K562 (cell line): ENCODE measurements at regions not wholly inside any gene's neighbourhood (a gene's known extent, or its start where the extent isn't known, plus 50 kb on each side); places are given as distances from the start of the nearest gene placed in this dataset.

ENCODE experiments used
- ATAC-seq: fragments of 200-7000 bp; cut with Tn5 transposase; 3 replicates; pipeline ENCODE4 v1.9.1; 2020; ENCODE audit warnings: moderate library complexity
- BruUV-seq: library from RNA; stranded (reverse); fragments of 400-500 nt; replicated peaks from 2 replicates; lab custom pipeline; 2021; lab: Mats Ljungman, UMichigan
- CTCF ChIA-PET: fragments of 300-600 bp; formaldehyde crosslinking; extraction: SDS; loops from one replicate; lab custom pipeline; 2021; ENCODE audit warnings: low intra/inter-chr PET ratio; lab: Yijun Ruan, JAX
- POLR2A ChIA-PET: fragments of 300-600, 350-650 bp; sonication (Branson Sonifier 250); formaldehyde crosslinking; extraction: SDS; loops from one replicate; lab custom pipeline; 2021; ENCODE audit warnings: antibody characterized with exemption, inconsistent platforms; lab: Yijun Ruan, JAX
- DNase-seq, 4 experiments: peaks; one replicate each; pipeline versions ENCODE4 v3.0.0 to v3.0.0-alpha.2; 2011 to 2018; ENCODE audit warnings: low spot score in 3 of 4, mixed read lengths in 3 of 4; ENCODE audit errors: extremely low read depth in 1 of 4
- FAIRE-seq: peaks from 2 replicates; lab custom pipeline; 2011; peaks lifted over from hg19 to GRCh38; lab: Jason Lieb, UNC
- H2AFZ ChIP-seq: 2 replicates; pipeline ENCODE4 v1.6.0; 2011; ENCODE audit warnings: low read depth, low read length, control low read depth, inconsistent platforms
- H3K27ac ChIP-seq: fragments of 200-600 bp; 3 replicates; pipeline ENCODE4 v1.8.0; 2011; ENCODE audit warnings: low read depth, mild to moderate bottlenecking, control low read depth, inconsistent platforms, low read length, moderate library complexity, mixed read lengths; ENCODE audit errors: extremely low read depth
- H3K27me3 ChIP-seq, 2 experiments: fragments of 300-600 bp in 1 of 2; 2 replicates in 1 of 2; 3 replicates in 1 of 2; pipeline versions ENCODE4 v1.6.0 to v1.8.0; 2011; ENCODE audit warnings: inconsistent platforms in 2 of 2, low read length in 2 of 2, mild to moderate bottlenecking in 1 of 2, mixed read lengths in 1 of 2, moderate library complexity in 1 of 2; ENCODE audit not compliant: control insufficient read depth in 2 of 2, insufficient read depth in 2 of 2
- H3K36me3 ChIP-seq: fragments of 300-600 bp; 3 replicates; pipeline ENCODE4 v1.8.0; 2011; ENCODE audit warnings: mild to moderate bottlenecking, low read length, inconsistent platforms; ENCODE audit not compliant: control insufficient read depth, insufficient read depth
- H3K4me1 ChIP-seq, 2 experiments: fragments of 200-600 bp in 1 of 2; replicated peaks in 1 of 2; 2 replicates in 1 of 2; 3 replicates in 1 of 2; pipeline versions ENCODE4 v1.5.1 to v1.8.0; 2011; ENCODE audit warnings: inconsistent platforms in 2 of 2, low read length in 2 of 2, mild to moderate bottlenecking in 1 of 2, mixed read lengths in 1 of 2, moderate library complexity in 1 of 2; ENCODE audit not compliant: control insufficient read depth in 2 of 2, insufficient read depth in 2 of 2
- H3K4me2 ChIP-seq: 2 replicates; pipeline ENCODE4 v1.6.1; 2011; ENCODE audit warnings: low read length, control low read depth, inconsistent platforms, mixed read lengths; ENCODE audit not compliant: insufficient read depth
- H3K4me3 ChIP-seq: fragments of 200-600 bp; sonication (generic), shearing (Covaris generic); 2 replicates; pipeline ENCODE4 v1.5.1; 2016; ENCODE audit warnings: control low read depth, inconsistent platforms
- H3K79me2 ChIP-seq: fragments of 200-600 bp; 3 replicates; pipeline ENCODE4 v1.8.0; 2011; ENCODE audit warnings: low read length, inconsistent platforms; ENCODE audit not compliant: control insufficient read depth, insufficient read depth
- H3K9ac ChIP-seq, 2 experiments: 2 replicates each; pipeline versions ENCODE4 v1.6.0 to v1.6.1; 2011; ENCODE audit warnings: low read depth in 2 of 2, low read length in 2 of 2, control low read depth in 1 of 2, inconsistent platforms in 1 of 2, mild to moderate bottlenecking in 1 of 2, mixed read lengths in 1 of 2; ENCODE audit not compliant: insufficient read depth in 1 of 2
- H3K9me1 ChIP-seq: one replicate; pipeline ENCODE4 v1.6.0; 2011; ENCODE audit warnings: inconsistent platforms, mild to moderate bottlenecking, low read length, moderate library complexity; ENCODE audit not compliant: control insufficient read depth, insufficient read depth
- H3K9me3 ChIP-seq: replicated peaks from 2 replicates; pipeline ENCODE4 v1.5.1; 2011; ENCODE audit warnings: low read depth, low read length, inconsistent platforms; ENCODE audit not compliant: control insufficient read depth, insufficient read depth
- H4K20me1 ChIP-seq: replicated peaks from 2 replicates; pipeline ENCODE4 v1.6.1; 2011; ENCODE audit warnings: low read length, inconsistent platforms, mixed read lengths; ENCODE audit not compliant: control insufficient read depth, insufficient read depth
- ARNT ChIP-seq, 2 experiments: fragments of 450-650 bp; IDR thresholded peaks; 2 replicates each; pipeline ENCODE4 v1.6.1; 2016; ENCODE audit warnings: mild to moderate bottlenecking in 1 of 2
- CSDE1 ChIP-seq, 2 experiments: fragments of 450-650 bp; IDR thresholded peaks; 2 replicates each; pipeline ENCODE4 v1.6.1; 2016; ENCODE audit warnings: mild to moderate bottlenecking in 1 of 2
- CXXC5 ChIP-seq: fragments of 250-450 bp; sonication (Bioruptor Pico); IDR thresholded peaks from 2 replicates; pipeline ENCODE4 v1.8.0; 2022; ENCODE audit warnings: inconsistent platforms, mild to moderate bottlenecking, moderate library complexity
- SAP30 ChIP-seq: fragments of 200-600 bp; sonication (generic); IDR thresholded peaks from 2 replicates; pipeline ENCODE4 v1.6.1; 2012; ENCODE audit warnings: borderline replicate concordance, low read depth, mild to moderate bottlenecking, moderate library complexity, low read length, control low read depth, inconsistent platforms; ENCODE audit not compliant: insufficient read depth, poor library complexity, severe bottlenecking
- TBL1XR1 ChIP-seq, 2 experiments: IDR thresholded peaks; 2 replicates each; pipeline ENCODE4 v1.6.1; 2012; ENCODE audit warnings: improper control_type of control experiment in 2 of 2, low read length in 2 of 2, mild to moderate bottlenecking in 1 of 2
- ZBTB7A ChIP-seq: IDR thresholded peaks from 2 replicates; pipeline ENCODE4 v1.6.1; 2011; ENCODE audit warnings: low read depth, mild to moderate bottlenecking, low read length, moderate library complexity, borderline replicate concordance; ENCODE audit not compliant: control insufficient read depth
- ZKSCAN3 ChIP-seq: fragments of 250-450 bp; sonication (Bioruptor Pico); IDR thresholded peaks from 2 replicates; pipeline ENCODE4 v1.4.0; 2020
- ZNF444 ChIP-seq: fragments of 250-450 bp; sonication (Bioruptor Pico); IDR thresholded peaks from 2 replicates; pipeline ENCODE4 v1.4.0; 2020; ENCODE audit warnings: mild to moderate bottlenecking, moderate library complexity
- ZNF644 ChIP-seq: fragments of 200-800 bp; sonication (Bioruptor generic); IDR thresholded peaks from 2 replicates; pipeline ENCODE4 v1.6.1; 2016; ENCODE audit warnings: low read depth, missing genetic modification characterization, missing compliant biosample characterization
- WGBS: fragments of 100-300 bp; shearing (Covaris generic); methylation state at CpG from one replicate; pipeline ENCODE4 v1.1.6; 2016; ENCODE audit warnings: low coverage, mixed read lengths; ENCODE audit not compliant: insufficient coverage; ENCODE audit errors: missing lambda C conversion rate; 5-methylcytosine and 5-hydroxymethylcytosine counted together
- in situ Hi-C: fragments of 300-500 bp; cut with MboI; formaldehyde crosslinking; loops from 4 replicates; pipeline ENCODE4 v1.15.0; 2018; ENCODE audit warnings: inconsistent platforms, mixed read lengths
- intact Hi-C: fragments of 100-400 bp; cut with micrococcal nuclease; formaldehyde crosslinking; loops from 2 replicates; pipeline ENCODE4 v1.14.2; 2022
- TF ChIP-seq, protein P1 (sequence below): fragments of 250-450 bp; sonication (Bioruptor Pico); IDR thresholded peaks from 2 replicates; pipeline ENCODE4 v1.5.0; 2021
- TF ChIP-seq, protein P2 (sequence below): fragments of 250-450 bp; sonication (Bioruptor Pico); IDR thresholded peaks from 2 replicates; pipeline ENCODE4 v1.8.0; 2022; ENCODE audit warnings: moderate library complexity, mild to moderate bottlenecking, inconsistent platforms
- TF ChIP-seq, protein P3 (sequence below): fragments of 250-450 bp; sonication (Bioruptor Pico); IDR thresholded peaks from 2 replicates; pipeline ENCODE4 v1.4.0; 2020

DNA sequence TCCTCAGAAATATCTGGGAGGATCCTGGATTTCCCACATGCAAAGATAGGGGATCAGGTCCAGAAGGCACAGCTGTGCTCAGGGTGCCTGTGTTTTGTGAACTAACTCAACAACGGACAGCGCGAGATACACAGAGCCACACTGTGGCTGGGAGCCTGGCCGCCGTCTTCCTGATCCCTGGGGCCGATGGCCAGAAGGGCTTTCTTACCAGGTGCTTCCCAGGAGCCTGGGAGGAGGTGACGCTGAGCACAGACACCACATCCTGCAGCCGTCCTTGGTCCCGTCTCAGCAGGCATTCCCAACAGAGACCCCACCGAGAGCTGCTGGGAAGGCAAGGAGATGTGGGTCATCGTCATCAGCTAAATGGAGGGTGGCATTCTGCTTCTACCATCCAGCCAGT lies 144.6 kb upstream of the AFDN start (continued):
- no peak for TF ChIP-seq ZNF644 (tag)
- TF ChIP-seq ARNT (IDR thresholded peaks at IDR 0.05) = no peak
- TF ChIP-seq ZKSCAN3 (CRISPR knock-in tag) = no peak
- TF ChIP-seq CXXC5 (CRISPR knock-in tag) = no peak
- TF ChIP-seq, protein P1, sequence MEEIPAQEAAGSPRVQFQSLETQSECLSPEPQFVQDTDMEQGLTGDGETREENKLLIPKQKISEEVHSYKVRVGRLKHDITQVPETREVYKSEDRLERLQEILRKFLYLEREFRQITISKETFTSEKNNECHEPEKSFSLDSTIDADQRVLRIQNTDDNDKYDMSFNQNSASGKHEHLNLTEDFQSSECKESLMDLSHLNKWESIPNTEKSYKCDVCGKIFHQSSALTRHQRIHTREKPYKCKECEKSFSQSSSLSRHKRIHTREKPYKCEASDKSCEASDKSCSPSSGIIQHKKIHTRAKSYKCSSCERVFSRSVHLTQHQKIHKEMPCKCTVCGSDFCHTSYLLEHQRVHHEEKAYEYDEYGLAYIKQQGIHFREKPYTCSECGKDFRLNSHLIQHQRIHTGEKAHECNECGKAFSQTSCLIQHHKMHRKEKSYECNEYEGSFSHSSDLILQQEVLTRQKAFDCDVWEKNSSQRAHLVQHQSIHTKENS (CRISPR knock-in tag) = no peak
- TF ChIP-seq, protein P2, sequence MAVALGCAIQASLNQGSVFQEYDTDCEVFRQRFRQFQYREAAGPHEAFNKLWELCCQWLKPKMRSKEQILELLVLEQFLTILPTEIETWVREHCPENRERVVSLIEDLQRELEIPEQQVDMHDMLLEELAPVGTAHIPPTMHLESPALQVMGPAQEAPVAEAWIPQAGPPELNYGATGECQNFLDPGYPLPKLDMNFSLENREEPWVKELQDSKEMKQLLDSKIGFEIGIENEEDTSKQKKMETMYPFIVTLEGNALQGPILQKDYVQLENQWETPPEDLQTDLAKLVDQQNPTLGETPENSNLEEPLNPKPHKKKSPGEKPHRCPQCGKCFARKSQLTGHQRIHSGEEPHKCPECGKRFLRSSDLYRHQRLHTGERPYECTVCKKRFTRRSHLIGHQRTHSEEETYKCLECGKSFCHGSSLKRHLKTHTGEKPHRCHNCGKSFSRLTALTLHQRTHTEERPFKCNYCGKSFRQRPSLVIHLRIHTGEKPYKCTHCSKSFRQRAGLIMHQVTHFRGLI = no peak
- no peak for TF ChIP-seq TBL1XR1 (IDR thresholded peaks at IDR 0.05; ENCODE audit: low read length in 2 of 2)
- TF ChIP-seq, all 486 proteins: peak for 0

DNA sequence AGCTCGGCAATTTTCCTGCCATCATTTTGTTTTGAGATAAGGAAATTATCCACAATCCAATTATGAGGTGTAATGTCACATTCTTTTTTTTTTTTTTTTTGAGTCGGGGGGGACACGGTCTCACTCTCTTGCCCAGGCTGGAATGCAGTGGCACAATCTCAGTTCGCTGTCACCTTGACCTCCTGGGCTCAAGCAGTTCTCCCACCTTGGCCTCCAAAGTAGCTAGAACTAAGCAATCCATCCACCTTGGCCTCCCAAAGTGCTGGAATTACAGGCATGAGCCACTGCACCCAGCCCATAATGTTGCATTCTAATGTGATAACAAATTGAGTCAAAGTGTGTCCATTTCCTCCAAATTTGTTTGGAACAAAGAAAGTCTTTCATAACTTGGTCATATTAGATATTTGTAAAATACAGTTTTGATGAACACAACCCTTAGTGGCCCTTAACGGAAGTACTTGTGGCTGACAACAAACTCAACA lies 144.1 kb upstream of the AFDN start:
- H3K4me3 ChIP-seq = no peak overlapping the region
- no peak for FAIRE-seq
- TF ChIP-seq CSDE1 (IDR thresholded peaks at IDR 0.05) = no peak
- TF ChIP-seq, protein P3, sequence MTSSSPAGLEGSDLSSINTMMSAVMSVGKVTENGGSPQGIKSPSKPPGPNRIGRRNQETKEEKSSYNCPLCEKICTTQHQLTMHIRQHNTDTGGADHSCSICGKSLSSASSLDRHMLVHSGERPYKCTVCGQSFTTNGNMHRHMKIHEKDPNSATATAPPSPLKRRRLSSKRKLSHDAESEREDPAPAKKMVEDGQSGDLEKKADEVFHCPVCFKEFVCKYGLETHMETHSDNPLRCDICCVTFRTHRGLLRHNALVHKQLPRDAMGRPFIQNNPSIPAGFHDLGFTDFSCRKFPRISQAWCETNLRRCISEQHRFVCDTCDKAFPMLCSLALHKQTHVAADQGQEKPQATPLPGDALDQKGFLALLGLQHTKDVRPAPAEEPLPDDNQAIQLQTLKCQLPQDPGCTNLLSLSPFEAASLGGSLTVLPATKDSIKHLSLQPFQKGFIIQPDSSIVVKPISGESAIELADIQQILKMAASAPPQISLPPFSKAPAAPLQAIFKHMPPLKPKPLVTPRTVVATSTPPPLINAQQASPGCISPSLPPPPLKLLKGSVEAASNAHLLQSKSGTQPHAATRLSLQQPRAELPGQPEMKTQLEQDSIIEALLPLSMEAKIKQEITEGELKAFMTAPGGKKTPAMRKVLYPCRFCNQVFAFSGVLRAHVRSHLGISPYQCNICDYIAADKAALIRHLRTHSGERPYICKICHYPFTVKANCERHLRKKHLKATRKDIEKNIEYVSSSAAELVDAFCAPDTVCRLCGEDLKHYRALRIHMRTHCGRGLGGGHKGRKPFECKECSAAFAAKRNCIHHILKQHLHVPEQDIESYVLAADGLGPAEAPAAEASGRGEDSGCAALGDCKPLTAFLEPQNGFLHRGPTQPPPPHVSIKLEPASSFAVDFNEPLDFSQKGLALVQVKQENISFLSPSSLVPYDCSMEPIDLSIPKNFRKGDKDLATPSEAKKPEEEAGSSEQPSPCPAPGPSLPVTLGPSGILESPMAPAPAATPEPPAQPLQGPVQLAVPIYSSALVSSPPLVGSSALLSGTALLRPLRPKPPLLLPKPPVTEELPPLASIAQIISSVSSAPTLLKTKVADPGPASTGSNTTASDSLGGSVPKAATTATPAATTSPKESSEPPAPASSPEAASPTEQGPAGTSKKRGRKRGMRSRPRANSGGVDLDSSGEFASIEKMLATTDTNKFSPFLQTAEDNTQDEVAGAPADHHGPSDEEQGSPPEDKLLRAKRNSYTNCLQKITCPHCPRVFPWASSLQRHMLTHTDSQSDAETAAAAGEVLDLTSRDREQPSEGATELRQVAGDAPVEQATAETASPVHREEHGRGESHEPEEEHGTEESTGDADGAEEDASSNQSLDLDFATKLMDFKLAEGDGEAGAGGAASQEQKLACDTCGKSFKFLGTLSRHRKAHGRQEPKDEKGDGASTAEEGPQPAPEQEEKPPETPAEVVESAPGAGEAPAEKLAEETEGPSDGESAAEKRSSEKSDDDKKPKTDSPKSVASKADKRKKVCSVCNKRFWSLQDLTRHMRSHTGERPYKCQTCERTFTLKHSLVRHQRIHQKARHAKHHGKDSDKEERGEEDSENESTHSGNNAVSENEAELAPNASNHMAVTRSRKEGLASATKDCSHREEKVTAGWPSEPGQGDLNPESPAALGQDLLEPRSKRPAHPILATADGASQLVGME = no peak
- no peak for TF ChIP-seq ZNF444 (CRISPR knock-in tag)
- no peak for TF ChIP-seq ZBTB7A
- no peak for TF ChIP-seq SAP30

More for the DNA sequence above, 144.1 kb upstream of the AFDN start:
- Histone ChIP-seq H3K4me2 (no peak overlapping the region), H2AFZ (no peak overlapping the region), H3K4me1 (peaks cover 0 to 5% of the 10 kb centered on the region in 2 experiments; a peak in 1 of 5 replicates), H4K20me1 (0 out of 2 replicates have a peak, but pooled peaks cover 2% of the 10 kb centered on the region), H3K79me2 (no peaks in the 10 kb centered on the region), H3K27ac (no peak overlapping the region), H3K9me1 (no peaks in the 10 kb centered on the region), H3K27me3 (peaks cover 62 to 83% of the 10 kb centered on the region in 2 experiments), H3K9me3 (peaks cover 7% of the 10 kb centered on the region; the same call in 1 of the 2 replicates), H3K9ac (no peak overlapping the region), H3K36me3 (no peaks in the 10 kb centered on the region)
- WGBS = 0% methylated on average over 5 of the region's 5 CpGs
- no peak for DNase-seq
- CTCF ChIA-PET = no interaction called here
- in situ Hi-C loops = no loop called here
- no peak for ATAC-seq
- no TSS peak for BruUV-seq
- intact Hi-C loops = no loop called here
- POLR2A ChIA-PET = interaction anchor here (0.6 to 1.0 kb wide), 2 partner anchors 9 to 33 kb away, joined by 3 read pairs; no protein-coding TSS in a partner anchor
